ENCODE measurements at regions not wholly inside any gene's neighbourhood (a gene's known extent, or its start where the extent isn't known, plus 50 kb on each side); places are given as distances from the start of the nearest gene placed in this dataset.
"Not testable (repeated sequence)": the region's sequence is repeated elsewhere in the genome, so short reads cannot be mapped to it uniquely, and the experiment has no call there.

- DNase-seq (ENCODE audit: low spot score), result no peak
Measured at GRCh38 chr11:39462506-39462905, 1996.9 kb downstream of the LRRC4C start.

- no peak for DNase-seq (ENCODE audit: low spot score)
Measured at GRCh38 chr11:39461066-39461465, 1998.4 kb downstream of the LRRC4C start.

- DNase-seq (ENCODE audit: low spot score), result no peak
Measured at GRCh38 chr11:39459606-39460005, 1999.8 kb downstream of the LRRC4C start.

GRCh38 chr11:39458481-39458880 is 2001.0 kb downstream of the LRRC4C start:
- no peak for DNase-seq (ENCODE audit: low spot score)

- DNase-seq (ENCODE audit: low spot score), result no peak
Measured at GRCh38 chr11:39443424-39444022, 2015.9 kb downstream of the LRRC4C start.

- no peak for DNase-seq (ENCODE audit: low spot score)
Measured at GRCh38 chr11:39442177-39442576, 2017.3 kb downstream of the LRRC4C start.

- DNase-seq (ENCODE audit: low spot score), result no peak
Measured at GRCh38 chr11:39435641-39436040, 2023.8 kb downstream of the LRRC4C start.

GRCh38 chr11:39434466-39434865 is 2025.0 kb downstream of the LRRC4C start:
- no peak for DNase-seq (ENCODE audit: low spot score)

GRCh38 chr11:39432929-39433328 is 2026.5 kb downstream of the LRRC4C start:
- no peak for DNase-seq (ENCODE audit: low spot score)

GRCh38 chr11:39425226-39425625 is 2034.2 kb downstream of the LRRC4C start:
- DNase-seq (ENCODE audit: low spot score), result no peak

GRCh38 chr11:39412117-39412516 is 2047.3 kb downstream of the LRRC4C start:
- DNase-seq (ENCODE audit: low spot score), result no peak

- no peak for DNase-seq (ENCODE audit: low spot score)
Measured at GRCh38 chr11:39385911-39386310, 2073.5 kb downstream of the LRRC4C start.

GRCh38 chr11:39374963-39375698 is 2084.3 kb downstream of the LRRC4C start:
- peak; percentile 53 for DNase-seq (ENCODE audit: low spot score)

GRCh38 chr11:39367534-39367933 is 2091.9 kb downstream of the LRRC4C start:
- DNase-seq (ENCODE audit: low spot score), result no peak

- no peak for DNase-seq (ENCODE audit: low spot score)
Measured at GRCh38 chr11:39365809-39366436, 2093.5 kb downstream of the LRRC4C start.

- no peak for DNase-seq (ENCODE audit: low spot score)
Measured at GRCh38 chr11:39363571-39363970, 2095.9 kb downstream of the LRRC4C start.

- DNase-seq (ENCODE audit: low spot score), result no peak
Measured at GRCh38 chr11:39361557-39361956, 2097.9 kb downstream of the LRRC4C start.

GRCh38 chr11:39345834-39346442 is 2113.5 kb downstream of the LRRC4C start:
- DNase-seq (ENCODE audit: low spot score), result no peak

GRCh38 chr11:39341461-39341860 is 2118.0 kb downstream of the LRRC4C start:
- no peak for DNase-seq (ENCODE audit: low spot score)

GRCh38 chr11:39333006-39333405 is 2126.4 kb downstream of the LRRC4C start:
- not testable (repeated sequence) for DNase-seq (ENCODE audit: low spot score)

- no peak for DNase-seq (ENCODE audit: low spot score)
Measured at GRCh38 chr11:39327302-39327701, 2132.2 kb downstream of the LRRC4C start.

GRCh38 chr11:39311888-39312287 is 2147.6 kb downstream of the LRRC4C start:
- not testable (repeated sequence) for DNase-seq (ENCODE audit: low spot score)

GRCh38 chr11:39304586-39304985 is 2154.9 kb downstream of the LRRC4C start:
- no peak for DNase-seq (ENCODE audit: low spot score)
